SK-N-SH (cell line): ENCODE measurements at regions not wholly inside any gene's neighbourhood (a gene's known extent, or its start where the extent isn't known, plus 50 kb on each side); places are given as distances from the start of the nearest gene placed in this dataset.

ENCODE experiments used
- CTCF ChIA-PET: fragments of 300-600, 350-600 bp; formaldehyde crosslinking; extraction: SDS; loops from one replicate; lab custom pipeline; 2021; lab: Yijun Ruan, JAX
- POLR2A ChIA-PET: fragments of 350-600 bp; sonication (Branson Sonifier 250); formaldehyde crosslinking; extraction: SDS; loops from one replicate; lab custom pipeline; 2020; ENCODE audit warnings: antibody characterized with exemption, inconsistent platforms; lab: Yijun Ruan, JAX
- DNase-seq: peaks from one replicate; pipeline ENCODE4 v3.0.0; 2012
- H2AFZ ChIP-seq: fragments of 200-600 bp; sonication (generic); 2 replicates; pipeline ENCODE4 v1.8.1; 2016; ENCODE audit warnings: antibody characterized with exemption, mild to moderate bottlenecking, low read depth
- H3F3A ChIP-seq: fragments of 200-600 bp; sonication (generic); replicated peaks from 2 replicates; pipeline ENCODE3; 2016; ENCODE audit warnings: antibody characterized with exemption, mild to moderate bottlenecking; ENCODE audit not compliant: insufficient read depth
- H3K27ac ChIP-seq, 2 experiments: fragments of 200-500 bp in 1 of 2; fragments of 200-600 bp in 1 of 2; sonication (Bioruptor generic) in 1 of 2; sonication (generic), shearing (Covaris generic) in 1 of 2; 2 replicates each; pipeline versions ENCODE4 v1.5.1 to v1.6.1; 2014 to 2016; ENCODE audit warnings: low read depth in 2 of 2, inconsistent platforms in 1 of 2, low read length in 1 of 2, mild to moderate bottlenecking in 1 of 2, mixed read lengths in 1 of 2
- H3K27me3 ChIP-seq: fragments of 200-600 bp; sonication (generic), shearing (Covaris generic); 2 replicates; pipeline ENCODE4 v1.6.1; 2016; ENCODE audit warnings: mixed run types; ENCODE audit not compliant: insufficient read depth
- H3K36me3 ChIP-seq, 2 experiments: fragments of 200-500 bp in 1 of 2; fragments of 200-600 bp in 1 of 2; sonication (Bioruptor generic) in 1 of 2; sonication (generic) in 1 of 2; replicated peaks in 1 of 2; 2 replicates each; pipeline versions ENCODE3 to v1.5.1; 2014 to 2016; ENCODE audit warnings: low read length in 1 of 2, mild to moderate bottlenecking in 1 of 2; ENCODE audit not compliant: insufficient read depth in 2 of 2, control insufficient read depth in 1 of 2
- H3K4me1 ChIP-seq, 2 experiments: fragments of 200-500 bp in 1 of 2; fragments of 200-600 bp in 1 of 2; sonication (Bioruptor generic) in 1 of 2; sonication (generic), shearing (Covaris generic) in 1 of 2; 2 replicates each; pipeline versions ENCODE4 v1.5.1 to v1.6.1; 2014 to 2016; ENCODE audit warnings: low read depth in 1 of 2, low read length in 1 of 2, mixed run types in 1 of 2; ENCODE audit not compliant: insufficient read depth in 2 of 2, control insufficient read depth in 1 of 2
- H3K4me2 ChIP-seq: fragments of 200-600 bp; sonication (generic), shearing (Covaris generic); 2 replicates; pipeline ENCODE4 v1.6.1; 2017; ENCODE audit warnings: mixed run types
- H3K4me3 ChIP-seq, 2 experiments: fragments of 200-500 bp in 1 of 2; fragments of 200-600 bp in 1 of 2; sonication (Bioruptor generic) in 1 of 2; sonication (generic), shearing (Covaris generic) in 1 of 2; 2 replicates each; pipeline versions ENCODE4 v1.5.1 to v1.8.1; 2014 to 2016; ENCODE audit warnings: low read depth in 2 of 2, inconsistent platforms in 1 of 2, low read length in 1 of 2, mild to moderate bottlenecking in 1 of 2, mixed read lengths in 1 of 2, moderate library complexity in 1 of 2
- H3K79me2 ChIP-seq: fragments of 200-600 bp; sonication (generic); 2 replicates; pipeline ENCODE4 v1.8.1; 2017; ENCODE audit warnings: mild to moderate bottlenecking; ENCODE audit not compliant: insufficient read depth
- H3K9ac ChIP-seq: fragments of 200-600 bp; sonication (generic); 2 replicates; pipeline ENCODE4 v1.6.1; 2017; ENCODE audit warnings: mixed run types
- H3K9me2 ChIP-seq: fragments of 200-600 bp; sonication (generic); 2 replicates; pipeline ENCODE4 v1.6.1; 2017; ENCODE audit warnings: mixed run types
- H3K9me3 ChIP-seq: fragments of 200-600 bp; sonication (generic); 2 replicates; pipeline ENCODE4 v1.6.1; 2017; ENCODE audit warnings: mixed run types, mild to moderate bottlenecking, moderate library complexity
- H4K20me1 ChIP-seq: fragments of 200-600 bp; sonication (generic); 2 replicates; pipeline ENCODE4 v1.6.1; 2017; ENCODE audit warnings: mild to moderate bottlenecking, mixed run types; ENCODE audit not compliant: insufficient read depth
- CHD2 ChIP-seq: fragments of 150-350 bp; IDR thresholded peaks from 2 replicates; pipeline ENCODE4 v1.6.1; 2018; ENCODE audit warnings: low read length; ENCODE audit not compliant: partially characterized antibody
- FOSL2 ChIP-seq: IDR thresholded peaks from 2 replicates; pipeline ENCODE4 v1.4.0; 2012; ENCODE audit warnings: low read depth, mild to moderate bottlenecking, moderate library complexity, borderline replicate concordance
- GABPA ChIP-seq: IDR thresholded peaks from 2 replicates; pipeline ENCODE4 v1.4.0; 2012; ENCODE audit warnings: low read depth, mild to moderate bottlenecking
- GATA2 ChIP-seq: sonication (generic); formaldehyde crosslinking; IDR thresholded peaks from 2 replicates; pipeline ENCODE4 v1.5.0; 2020; ENCODE audit warnings: mild to moderate bottlenecking, missing genetic modification reagents
- JUND ChIP-seq: IDR thresholded peaks from 2 replicates; pipeline ENCODE4 v1.4.0; 2012
- MEF2A ChIP-seq: IDR thresholded peaks from 2 replicates; pipeline ENCODE4 v1.4.0; 2012; ENCODE audit warnings: low read depth, borderline replicate concordance
- POLR2AphosphoS5 ChIP-seq: IDR thresholded peaks from 2 replicates; pipeline ENCODE4 v1.6.1; 2012; ENCODE audit warnings: low read depth, low read length
- RFX5 ChIP-seq: IDR thresholded peaks from 2 replicates; pipeline ENCODE4 v1.6.1; 2012; ENCODE audit warnings: mild to moderate bottlenecking, improper control_type of control experiment, low read length
- TAF1 ChIP-seq: IDR thresholded peaks from 2 replicates; pipeline ENCODE4 v1.6.1; 2012; ENCODE audit warnings: low read depth, mild to moderate bottlenecking, low read length, moderate library complexity, borderline replicate concordance
- YY1 ChIP-seq: IDR thresholded peaks from 2 replicates; pipeline ENCODE4 v1.4.0; 2012; ENCODE audit warnings: low read depth, mild to moderate bottlenecking
- WGBS: methylation state at CpG from one replicate; pipeline ENCODE4 v1.1.6; 2017; ENCODE audit warnings: low lambda C conversion rate; 5-methylcytosine and 5-hydroxymethylcytosine counted together
- TF ChIP-seq, protein P1 (sequence below): IDR thresholded peaks from 2 replicates; pipeline ENCODE4 v1.4.0; 2012; ENCODE audit warnings: low read depth, borderline replicate concordance
- TF ChIP-seq, protein P2 (sequence below): IDR thresholded peaks from 2 replicates; pipeline ENCODE4; 2012
- TF ChIP-seq, protein P3 (sequence below): IDR thresholded peaks from 2 replicates; pipeline ENCODE4 v1.4.0; 2012; ENCODE audit warnings: low read depth
- TF ChIP-seq, protein P4 (sequence below): fragments of 150-350 bp; IDR thresholded peaks from 2 replicates; pipeline ENCODE4 v1.6.1; 2016; ENCODE audit warnings: mild to moderate bottlenecking, low read depth, low read length
- TF ChIP-seq, protein P5 (sequence below): IDR thresholded peaks from 2 replicates; pipeline ENCODE4 v1.6.1; 2012; ENCODE audit warnings: mild to moderate bottlenecking, low read depth, low read length, moderate library complexity

DNA sequence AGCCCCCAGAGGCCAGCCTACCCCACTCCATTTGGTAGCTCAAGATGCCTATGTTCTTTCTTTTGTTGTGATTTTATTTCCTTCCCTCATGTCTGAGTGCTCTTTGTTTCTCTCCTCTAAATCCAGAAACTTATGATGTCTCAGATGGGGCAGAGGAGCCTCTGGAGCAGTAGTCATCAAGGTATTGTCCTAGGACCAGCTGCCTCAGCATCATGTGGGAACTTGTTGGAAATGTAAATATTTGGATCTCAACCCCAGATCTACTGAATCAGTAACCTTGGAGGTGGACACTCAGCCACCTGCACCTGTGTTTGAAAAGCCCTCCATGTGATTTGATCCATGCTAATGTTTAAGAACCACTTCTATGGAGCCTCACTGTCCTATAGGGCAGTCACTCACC lies 593.1 kb upstream of the PLXNA2 start (continued):
- TF ChIP-seq, protein P1, sequence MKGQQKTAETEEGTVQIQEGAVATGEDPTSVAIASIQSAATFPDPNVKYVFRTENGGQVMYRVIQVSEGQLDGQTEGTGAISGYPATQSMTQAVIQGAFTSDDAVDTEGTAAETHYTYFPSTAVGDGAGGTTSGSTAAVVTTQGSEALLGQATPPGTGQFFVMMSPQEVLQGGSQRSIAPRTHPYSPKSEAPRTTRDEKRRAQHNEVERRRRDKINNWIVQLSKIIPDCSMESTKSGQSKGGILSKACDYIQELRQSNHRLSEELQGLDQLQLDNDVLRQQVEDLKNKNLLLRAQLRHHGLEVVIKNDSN: no peak
- TF ChIP-seq CHD2 (no peak), TAF1 (no peak)
- TF ChIP-seq, all 33 proteins: peak for 0

DNA sequence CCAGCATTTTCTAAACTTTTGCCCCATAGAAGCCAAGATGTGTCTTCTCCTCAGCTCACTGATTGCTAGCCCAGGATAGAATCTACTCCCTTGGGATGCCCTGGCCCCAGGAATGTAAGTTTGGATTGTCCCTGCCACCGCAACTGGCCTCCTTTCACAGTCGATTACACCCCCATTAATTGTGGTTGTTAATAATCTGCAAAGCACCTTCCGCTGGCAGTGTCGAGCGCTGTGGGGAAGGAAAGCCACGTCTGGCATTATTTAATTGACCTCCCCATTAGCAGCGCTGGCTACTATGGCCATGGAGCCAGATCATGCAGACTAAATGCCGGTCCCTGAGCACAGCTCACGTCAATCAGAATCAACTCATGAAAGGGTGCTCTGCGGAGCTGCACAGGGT lies 597.3 kb upstream of the PLXNA2 start:
- POLR2A ChIA-PET: no interaction called here
- WGBS: 63% methylated on average over 10 of the region's 10 CpGs
- TF ChIP-seq MEF2A (no peak), GATA2 (CRISPR knock-in tag) (no peak), JUND (no peak), GABPA (no peak), RFX5 (no peak), TAF1 (no peak)
- TF ChIP-seq, protein P2, sequence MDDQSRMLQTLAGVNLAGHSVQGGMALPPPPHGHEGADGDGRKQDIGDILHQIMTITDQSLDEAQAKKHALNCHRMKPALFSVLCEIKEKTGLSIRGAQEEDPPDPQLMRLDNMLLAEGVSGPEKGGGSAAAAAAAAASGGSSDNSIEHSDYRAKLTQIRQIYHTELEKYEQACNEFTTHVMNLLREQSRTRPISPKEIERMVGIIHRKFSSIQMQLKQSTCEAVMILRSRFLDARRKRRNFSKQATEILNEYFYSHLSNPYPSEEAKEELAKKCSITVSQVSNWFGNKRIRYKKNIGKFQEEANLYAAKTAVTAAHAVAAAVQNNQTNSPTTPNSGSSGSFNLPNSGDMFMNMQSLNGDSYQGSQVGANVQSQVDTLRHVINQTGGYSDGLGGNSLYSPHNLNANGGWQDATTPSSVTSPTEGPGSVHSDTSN: no peak
- TF ChIP-seq, protein P1: no peak
- TF ChIP-seq, protein P3, sequence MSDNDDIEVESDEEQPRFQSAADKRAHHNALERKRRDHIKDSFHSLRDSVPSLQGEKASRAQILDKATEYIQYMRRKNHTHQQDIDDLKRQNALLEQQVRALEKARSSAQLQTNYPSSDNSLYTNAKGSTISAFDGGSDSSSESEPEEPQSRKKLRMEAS: no peak
- TF ChIP-seq, protein P4, sequence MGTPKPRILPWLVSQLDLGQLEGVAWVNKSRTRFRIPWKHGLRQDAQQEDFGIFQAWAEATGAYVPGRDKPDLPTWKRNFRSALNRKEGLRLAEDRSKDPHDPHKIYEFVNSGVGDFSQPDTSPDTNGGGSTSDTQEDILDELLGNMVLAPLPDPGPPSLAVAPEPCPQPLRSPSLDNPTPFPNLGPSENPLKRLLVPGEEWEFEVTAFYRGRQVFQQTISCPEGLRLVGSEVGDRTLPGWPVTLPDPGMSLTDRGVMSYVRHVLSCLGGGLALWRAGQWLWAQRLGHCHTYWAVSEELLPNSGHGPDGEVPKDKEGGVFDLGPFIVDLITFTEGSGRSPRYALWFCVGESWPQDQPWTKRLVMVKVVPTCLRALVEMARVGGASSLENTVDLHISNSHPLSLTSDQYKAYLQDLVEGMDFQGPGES: no peak

DNA sequence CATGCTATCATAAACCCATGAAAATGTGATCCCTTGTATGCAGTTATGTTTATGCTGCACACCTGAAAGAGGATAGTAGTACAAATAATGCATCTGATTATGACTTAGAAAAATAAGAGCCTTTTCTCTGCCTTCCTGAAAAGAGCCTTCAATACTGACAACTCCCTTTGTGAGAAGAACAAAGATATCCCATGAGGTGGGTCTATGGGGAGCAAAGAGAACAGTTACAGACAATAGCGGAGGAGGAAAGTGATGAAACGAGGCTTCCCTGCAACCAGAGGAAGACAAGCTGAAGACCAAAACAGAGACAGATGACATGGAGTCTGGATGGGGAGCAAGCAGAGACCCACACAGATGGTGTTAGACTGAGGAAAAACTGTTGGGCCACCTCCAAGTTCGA lies 598.3 kb upstream of the PLXNA2 start:
- WGBS: 57% methylated on average over 3 of the region's 3 CpGs
- H3K36me3 ChIP-seq: no peaks in the 10 kb centered on the region
- no peaks in the 10 kb centered on the region for H3F3A ChIP-seq
- no peaks in the 10 kb centered on the region for H3K9me3 ChIP-seq
- H3K4me2 ChIP-seq: no peak overlapping the region
- no peak overlapping the region for H3K4me3 ChIP-seq
- H3K4me1 ChIP-seq: no peaks in the 10 kb centered on the region
- H4K20me1 ChIP-seq: no peaks in the 10 kb centered on the region
- ChIA-PET CTCF (interaction anchor here (1.5 kb wide), 1 partner anchor 734 kb away, joined by 3 read pairs; no protein-coding TSS in a partner anchor), POLR2A (no interaction called here)
- no peak for DNase-seq
- H3K9me2 ChIP-seq: no peaks in the 10 kb centered on the region
- no peak overlapping the region for H3K27ac ChIP-seq
- no peaks in the 10 kb centered on the region for H3K79me2 ChIP-seq
- no peak overlapping the region for H2AFZ ChIP-seq
- H3K9ac ChIP-seq: no peak overlapping the region
- H3K27me3 ChIP-seq: no peaks in the 10 kb centered on the region
- TF ChIP-seq, protein P1: no peak
- no peak for TF ChIP-seq TAF1
- no peak for TF ChIP-seq CHD2
- TF ChIP-seq, protein P3: no peak
- no peak for TF ChIP-seq YY1
- no peak for TF ChIP-seq FOSL2
- TF ChIP-seq GATA2 (CRISPR knock-in tag): no peak
- TF ChIP-seq POLR2AphosphoS5: no peak
- TF ChIP-seq, protein P5, sequence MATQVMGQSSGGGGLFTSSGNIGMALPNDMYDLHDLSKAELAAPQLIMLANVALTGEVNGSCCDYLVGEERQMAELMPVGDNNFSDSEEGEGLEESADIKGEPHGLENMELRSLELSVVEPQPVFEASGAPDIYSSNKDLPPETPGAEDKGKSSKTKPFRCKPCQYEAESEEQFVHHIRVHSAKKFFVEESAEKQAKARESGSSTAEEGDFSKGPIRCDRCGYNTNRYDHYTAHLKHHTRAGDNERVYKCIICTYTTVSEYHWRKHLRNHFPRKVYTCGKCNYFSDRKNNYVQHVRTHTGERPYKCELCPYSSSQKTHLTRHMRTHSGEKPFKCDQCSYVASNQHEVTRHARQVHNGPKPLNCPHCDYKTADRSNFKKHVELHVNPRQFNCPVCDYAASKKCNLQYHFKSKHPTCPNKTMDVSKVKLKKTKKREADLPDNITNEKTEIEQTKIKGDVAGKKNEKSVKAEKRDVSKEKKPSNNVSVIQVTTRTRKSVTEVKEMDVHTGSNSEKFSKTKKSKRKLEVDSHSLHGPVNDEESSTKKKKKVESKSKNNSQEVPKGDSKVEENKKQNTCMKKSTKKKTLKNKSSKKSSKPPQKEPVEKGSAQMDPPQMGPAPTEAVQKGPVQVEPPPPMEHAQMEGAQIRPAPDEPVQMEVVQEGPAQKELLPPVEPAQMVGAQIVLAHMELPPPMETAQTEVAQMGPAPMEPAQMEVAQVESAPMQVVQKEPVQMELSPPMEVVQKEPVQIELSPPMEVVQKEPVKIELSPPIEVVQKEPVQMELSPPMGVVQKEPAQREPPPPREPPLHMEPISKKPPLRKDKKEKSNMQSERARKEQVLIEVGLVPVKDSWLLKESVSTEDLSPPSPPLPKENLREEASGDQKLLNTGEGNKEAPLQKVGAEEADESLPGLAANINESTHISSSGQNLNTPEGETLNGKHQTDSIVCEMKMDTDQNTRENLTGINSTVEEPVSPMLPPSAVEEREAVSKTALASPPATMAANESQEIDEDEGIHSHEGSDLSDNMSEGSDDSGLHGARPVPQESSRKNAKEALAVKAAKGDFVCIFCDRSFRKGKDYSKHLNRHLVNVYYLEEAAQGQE: no peak

More for the DNA sequence above, 597.3 kb upstream of the PLXNA2 start:
- CTCF ChIA-PET: no interaction called here
- no peaks in the 10 kb centered on the region for H4K20me1 ChIP-seq
- H3K36me3 ChIP-seq: no peaks in the 10 kb centered on the region
- H3K4me3 ChIP-seq: no peak overlapping the region
- no peaks in the 10 kb centered on the region for H3K9me3 ChIP-seq
- no peaks in the 10 kb centered on the region for H3K9me2 ChIP-seq
- H3K4me1 ChIP-seq: no peaks in the 10 kb centered on the region
- H3K79me2 ChIP-seq: no peaks in the 10 kb centered on the region
- H3K4me2 ChIP-seq: no peak overlapping the region
- no peak overlapping the region for H3K9ac ChIP-seq
- H3K27ac ChIP-seq: no peak overlapping the region
- no peak for DNase-seq
- H3K27me3 ChIP-seq: no peaks in the 10 kb centered on the region
- H2AFZ ChIP-seq: no peak overlapping the region
- H3F3A ChIP-seq: no peaks in the 10 kb centered on the region
